M059J (cell line): ENCODE measurements at regions not wholly inside any gene's neighbourhood (a gene's known extent, or its start where the extent isn't known, plus 50 kb on each side); places are given as distances from the start of the nearest gene placed in this dataset.
"Not testable (repeated sequence)": the region's sequence is repeated elsewhere in the genome, so short reads cannot be mapped to it uniquely, and the experiment has no call there.

Source experiments
- DNase-seq: peaks from one replicate; pipeline ENCODE4 v3.0.0-alpha.2; 2012; ENCODE audit warnings: low read depth

DNA sequence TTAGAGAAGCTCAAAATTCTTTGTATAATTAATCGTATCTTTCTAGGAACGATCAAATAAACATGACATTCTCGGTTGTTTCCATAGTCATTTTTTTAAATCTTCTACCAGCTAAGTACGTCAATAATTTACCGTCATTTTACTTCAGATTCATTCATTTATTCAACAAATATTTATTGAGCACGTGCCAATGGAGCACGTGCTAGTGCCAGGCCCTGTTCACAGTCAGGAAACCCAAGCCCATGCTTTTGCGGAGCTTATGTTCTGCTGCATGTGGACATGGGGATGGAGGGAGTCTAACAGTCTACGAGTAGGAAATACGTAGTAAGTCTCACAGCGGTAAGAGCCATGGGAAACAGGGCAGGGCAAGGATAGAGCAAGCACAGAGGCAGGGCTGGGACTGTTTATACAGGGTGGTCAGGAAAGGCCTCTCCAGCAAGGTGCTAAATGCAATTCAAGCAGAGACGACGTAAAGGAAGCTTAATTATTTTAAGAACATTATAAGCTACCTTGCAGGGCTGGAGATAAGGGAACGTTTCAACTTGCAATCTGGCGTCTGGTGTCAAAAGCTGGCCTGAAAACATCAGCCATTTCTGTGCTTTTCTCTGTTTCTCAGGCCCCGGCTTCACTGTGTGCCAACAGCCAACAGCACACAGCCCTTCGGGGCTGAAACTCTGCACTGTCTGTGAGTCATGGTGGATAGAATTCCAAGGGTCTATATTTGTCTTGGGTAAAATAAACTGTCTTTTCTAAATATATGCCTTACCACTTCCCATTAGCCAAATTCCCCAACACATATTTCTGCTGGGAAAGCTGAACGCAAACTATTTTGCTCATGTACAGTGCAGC lies 517.1 kb upstream of the ZFP42 start:
- DNase-seq, result peak; percentile 91

DNA sequence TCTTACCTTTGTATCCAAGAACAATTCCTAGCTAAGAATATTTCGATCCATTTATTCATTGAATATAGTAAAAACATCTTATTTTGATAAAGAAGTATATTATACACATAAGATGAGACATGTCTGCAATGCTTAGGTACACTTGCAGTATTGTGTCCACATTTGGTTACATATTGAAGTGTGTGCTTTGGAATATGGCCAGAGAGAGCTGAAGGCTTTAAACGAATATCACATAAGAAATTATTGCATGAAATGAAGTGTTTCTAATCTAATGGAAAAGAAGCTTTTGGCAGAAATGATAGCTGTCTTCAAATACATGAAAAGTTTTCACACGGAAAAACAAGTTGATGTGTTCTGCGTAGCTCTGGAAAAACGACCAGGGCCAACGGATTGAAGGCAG lies 516.1 kb upstream of the ZFP42 start:
- no peak for DNase-seq

DNA sequence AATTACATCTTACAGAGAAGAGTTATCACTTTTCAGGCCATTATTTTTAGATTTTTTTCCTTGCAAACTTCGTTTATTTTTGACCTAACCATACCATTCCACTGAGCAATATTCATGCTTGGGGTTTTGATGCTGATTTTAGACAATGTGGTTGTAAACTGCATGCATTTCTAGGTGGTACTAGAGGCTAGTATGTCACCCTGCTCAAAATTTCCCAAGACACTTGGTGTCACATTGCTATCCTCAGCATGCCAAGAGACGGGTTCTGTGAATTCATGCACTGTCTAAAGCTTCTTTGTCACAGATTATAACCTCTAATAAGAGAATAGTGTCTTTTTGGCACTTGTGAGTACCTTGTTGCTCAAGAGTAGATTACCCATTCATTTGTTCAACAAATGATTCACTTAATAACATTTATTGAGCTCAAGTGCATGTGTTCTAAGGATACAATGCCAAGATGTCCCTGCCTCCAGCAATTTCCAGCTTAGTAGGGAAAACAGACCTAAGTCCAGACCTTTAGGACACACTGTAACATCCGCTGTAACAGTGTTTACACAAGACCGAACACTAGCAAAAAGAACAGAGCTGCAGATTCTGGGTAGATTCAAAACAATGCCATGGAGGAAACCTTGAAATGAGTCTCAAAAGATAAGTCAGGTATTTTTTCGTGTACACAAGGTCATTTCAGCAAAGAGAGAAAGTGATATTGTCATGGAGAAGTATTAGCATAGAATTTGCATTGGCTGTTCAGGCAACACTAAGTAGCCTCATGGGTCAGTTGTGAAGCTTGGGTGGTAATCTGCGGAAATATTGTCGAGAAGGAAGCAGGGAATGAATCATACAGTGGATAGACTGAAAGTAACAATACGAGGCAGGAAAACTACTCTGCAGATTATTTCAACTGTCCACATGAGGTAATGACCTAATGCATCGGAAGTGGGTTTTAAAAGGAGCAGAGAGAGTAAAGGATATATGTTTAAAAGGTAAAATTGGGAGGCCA lies 515.1 kb upstream of the ZFP42 start:
- DNase-seq, result peak; percentile 85

DNA sequence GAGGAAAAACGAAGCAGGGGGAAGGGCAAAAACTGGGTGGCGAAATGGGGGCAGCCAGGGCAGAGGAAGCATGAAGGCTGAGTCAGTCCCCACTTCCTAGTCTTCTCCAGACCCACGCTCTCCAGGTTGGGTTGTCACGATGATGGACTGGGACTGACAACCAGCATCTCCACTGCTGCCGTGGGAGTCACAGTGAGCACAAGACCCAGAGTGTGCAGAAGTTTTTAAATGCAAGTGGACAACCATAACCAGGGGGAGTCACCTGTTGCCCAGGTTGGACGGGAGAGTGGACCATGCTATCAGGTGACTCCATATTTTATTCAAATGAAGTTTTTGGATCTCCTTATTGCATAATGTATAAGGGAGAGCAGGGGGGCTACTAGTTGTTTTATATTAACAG lies 511.4 kb upstream of the ZFP42 start:
- DNase-seq, result no peak

DNA sequence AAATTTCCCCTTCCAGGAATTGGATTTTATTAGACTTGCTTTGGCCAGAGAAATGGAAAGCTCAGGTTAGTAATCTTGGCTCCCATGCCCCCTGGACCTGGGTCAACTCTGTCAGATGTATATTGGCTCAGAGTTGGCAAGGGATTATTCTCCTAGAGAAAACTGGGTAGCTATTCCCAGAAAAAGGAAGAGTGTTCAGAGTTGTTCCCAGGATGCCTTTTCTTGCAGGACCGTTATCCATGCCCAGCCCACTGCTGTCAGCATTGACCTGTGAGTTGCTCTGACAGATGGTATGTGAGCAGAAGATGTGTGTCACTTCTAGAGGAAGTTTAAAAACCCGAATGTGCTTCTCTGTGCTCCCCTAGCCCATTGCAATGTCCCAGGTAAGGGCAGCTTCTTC lies 509.9 kb upstream of the ZFP42 start:
- no peak for DNase-seq

GRCh38 chr4:187491286-187491685 lies 504.3 kb upstream of the ZFP42 start:
- no peak for DNase-seq

DNA sequence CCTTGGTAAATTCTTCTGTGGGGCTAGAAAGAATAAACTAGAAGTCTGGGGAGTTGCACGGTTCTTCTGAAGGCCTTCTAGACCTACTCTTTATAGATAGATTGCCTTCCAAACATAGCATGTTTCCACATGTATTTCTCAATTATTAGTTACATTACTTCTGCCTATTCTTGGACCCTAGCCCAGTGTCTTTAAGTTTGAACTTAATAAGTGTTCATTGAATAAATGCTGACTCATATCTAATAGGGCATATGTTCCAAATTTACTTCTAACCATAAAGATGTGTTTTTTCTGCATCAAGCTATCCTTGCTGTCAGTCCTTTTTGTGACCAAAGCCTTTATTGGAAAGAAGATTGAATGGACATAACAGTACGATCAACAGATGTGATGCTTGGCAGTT lies 503.6 kb upstream of the ZFP42 start:
- DNase-seq, result no peak

- DNase-seq, result peak; percentile 82
These were observed 501.9 kb upstream of the ZFP42 start for GRCh38 chr4:187493661-187494060.

DNA sequence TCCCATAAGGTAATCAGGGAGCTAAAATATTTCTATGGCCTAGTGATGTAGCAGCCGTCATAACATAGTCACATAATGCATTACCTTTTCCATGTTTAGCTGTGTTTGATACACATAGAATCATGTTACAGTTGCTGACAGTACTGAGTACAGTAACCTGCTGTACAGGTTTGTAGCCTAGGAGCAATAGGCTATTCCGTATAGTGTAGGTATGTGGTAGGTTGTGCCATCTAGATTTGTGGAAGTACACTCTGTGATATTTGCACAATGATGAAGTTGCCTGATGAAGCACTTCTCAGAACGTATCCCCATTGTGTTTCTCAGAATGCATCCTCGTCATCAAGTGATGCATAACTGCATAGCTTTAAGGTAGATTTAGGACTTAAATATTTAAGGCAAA lies 495.6 kb upstream of the ZFP42 start:
- no peak for DNase-seq

DNA sequence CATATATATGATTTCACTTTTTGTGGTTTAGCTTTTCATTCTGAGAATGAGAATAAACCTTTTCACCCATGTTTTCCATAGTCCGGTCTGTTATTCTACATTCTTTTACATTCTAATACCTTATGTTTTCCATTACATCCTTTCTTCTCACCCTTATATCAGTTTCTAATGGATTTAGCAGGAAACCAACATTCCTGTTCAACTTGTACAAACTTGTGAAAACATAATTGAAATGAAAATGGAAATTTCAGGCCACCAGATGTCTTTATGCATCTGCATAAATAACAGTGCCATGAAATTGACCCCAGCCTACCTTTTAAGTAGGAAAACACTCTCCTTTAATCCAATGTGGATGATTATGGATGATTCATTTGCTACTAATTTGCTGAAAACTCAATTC lies 494.8 kb upstream of the ZFP42 start:
- no peak for DNase-seq

- no peak for DNase-seq
These were observed 493.8 kb upstream of the ZFP42 start for GRCh38 chr4:187501731-187502130.

DNA sequence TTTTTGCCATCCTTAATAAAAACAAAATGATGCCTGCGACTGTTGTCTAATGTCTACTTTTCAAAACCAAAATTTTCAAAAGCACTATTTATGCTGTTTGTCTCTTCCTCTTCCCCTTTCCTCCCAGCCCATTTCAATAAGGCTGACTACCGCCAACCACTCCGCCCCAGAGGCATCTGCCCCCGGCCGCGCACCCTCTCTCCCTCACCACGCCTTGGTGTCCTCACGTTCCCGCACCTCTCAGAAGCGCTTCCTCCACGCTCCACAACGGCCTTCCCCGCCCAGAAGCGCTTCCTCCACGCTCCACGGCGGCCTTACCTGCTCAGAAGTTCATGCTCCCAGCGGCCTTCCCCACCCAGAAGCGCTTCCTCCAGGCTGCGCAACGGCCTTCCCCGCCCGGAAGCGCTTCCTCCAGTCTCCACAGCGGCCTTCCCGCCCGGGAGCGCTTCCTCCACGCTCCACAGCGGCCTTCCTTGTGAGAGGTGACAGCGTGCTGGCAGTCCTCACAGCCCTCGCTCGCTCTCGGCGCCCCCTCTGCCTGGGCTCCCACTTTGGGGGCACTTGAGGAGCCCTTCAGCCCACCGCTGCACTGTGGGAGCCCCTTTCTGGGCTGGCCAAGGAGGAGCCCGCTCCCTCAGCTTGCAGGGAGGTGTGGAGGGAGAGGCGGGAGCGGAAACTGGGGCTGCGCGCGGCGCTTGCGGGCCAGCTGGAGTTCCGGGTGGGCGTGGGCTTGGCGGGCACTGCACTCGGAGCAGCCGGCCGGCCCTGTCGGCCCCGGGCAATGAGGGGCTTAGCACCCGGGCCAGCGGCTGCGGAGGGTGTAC lies 490.4 kb upstream of the ZFP42 start:
- no peak for DNase-seq

GRCh38 chr4:187505798-187506141 lies 489.8 kb upstream of the ZFP42 start:
- not testable (repeated sequence) for DNase-seq

GRCh38 chr4:187516224-187516623 lies 479.3 kb upstream of the ZFP42 start:
- DNase-seq, result no peak

DNA sequence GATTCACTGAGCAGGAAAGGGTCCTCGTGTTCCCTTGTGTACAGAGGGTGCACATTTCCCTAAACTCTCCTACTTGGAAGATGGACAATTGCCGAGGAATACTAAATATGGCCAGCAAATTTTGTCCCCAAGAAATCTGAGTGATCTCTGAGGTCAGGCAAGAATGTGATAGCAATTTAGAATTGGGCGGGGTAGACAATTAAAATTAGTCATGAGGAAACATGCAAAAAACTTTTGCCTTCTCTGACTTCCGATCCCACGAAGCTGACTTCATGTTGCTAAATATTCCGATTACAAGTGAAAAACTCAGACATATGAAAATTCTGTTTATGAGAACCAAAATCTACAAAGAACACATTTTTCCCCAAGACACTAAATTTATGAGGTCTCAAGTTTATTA lies 453.9 kb upstream of the ZFP42 start:
- peak; percentile 65 for DNase-seq

GRCh38 chr4:187544461-187545053 lies 451.0 kb upstream of the ZFP42 start:
- DNase-seq, result peak; percentile 13

GRCh38 chr4:187547316-187547715 lies 448.3 kb upstream of the ZFP42 start:
- DNase-seq, result peak; percentile 10

DNA sequence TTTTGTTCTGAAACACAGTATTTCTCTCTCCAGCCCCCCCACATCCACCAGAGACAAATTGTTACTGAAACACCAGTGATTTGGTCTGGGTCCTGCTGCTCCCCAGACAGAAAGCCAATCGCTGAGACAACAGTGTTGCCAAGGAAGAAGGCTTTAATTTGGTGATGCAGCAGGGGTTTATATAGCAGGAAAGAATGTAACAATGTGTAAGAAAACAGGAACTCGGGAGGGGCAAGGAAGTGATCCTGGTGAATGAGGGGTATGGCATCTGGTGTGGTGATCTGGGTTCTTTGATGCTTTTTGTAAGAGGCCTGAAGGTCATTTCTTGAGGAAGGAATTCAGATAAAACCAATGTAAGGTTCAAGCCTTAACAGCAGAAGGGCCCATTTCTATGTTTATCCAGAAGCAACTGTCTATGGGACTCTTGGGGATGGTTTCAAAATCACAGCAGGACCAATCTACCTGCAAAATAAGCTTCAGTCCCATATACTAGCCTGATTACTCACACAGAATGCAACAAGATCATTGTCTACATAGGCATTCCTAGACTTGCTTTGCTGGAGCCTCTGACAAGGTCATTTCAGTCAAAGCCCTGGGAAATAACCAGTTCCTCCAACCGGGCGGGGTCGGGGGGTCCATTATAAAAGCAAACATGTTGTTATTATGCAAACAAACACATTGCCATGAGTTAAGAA lies 445.2 kb upstream of the ZFP42 start:
- DNase-seq, result peak; percentile 58

GRCh38 chr4:187552781-187553180 lies 442.8 kb upstream of the ZFP42 start:
- peak; percentile 50 for DNase-seq

DNA sequence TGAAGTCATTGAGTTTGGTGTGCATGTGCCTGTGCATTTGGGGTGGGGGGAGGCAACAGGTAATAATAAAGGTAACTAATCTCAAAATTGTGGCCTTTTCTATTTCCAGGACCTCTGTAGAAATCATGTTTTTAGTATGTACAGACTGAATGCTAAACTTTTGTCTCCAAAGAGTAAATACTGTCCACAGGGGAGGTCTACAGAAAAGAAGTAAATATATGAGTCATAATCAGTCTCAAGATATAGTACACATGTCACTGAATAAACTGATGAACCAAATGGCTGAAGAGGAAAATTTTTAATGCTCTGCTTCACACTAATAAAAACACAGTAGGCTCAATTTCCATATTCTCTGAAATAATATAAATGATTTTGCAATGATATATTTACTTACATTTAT lies 440.4 kb upstream of the ZFP42 start:
- no peak for DNase-seq

- DNase-seq, result no peak
These were observed 437.2 kb upstream of the ZFP42 start for GRCh38 chr4:187558391-187558790.
